ENCODE measurements at regions not wholly inside any gene's neighbourhood (a gene's known extent, or its start where the extent isn't known, plus 50 kb on each side); places are given as distances from the start of the nearest gene placed in this dataset.

GRCh38 chr12:105835580-105836241 lies 303.0 kb downstream of the NUAK1 start:
- Histone ChIP-seq H3K27ac (ENCODE audit: low read length) (no peak overlapping the region), H3K36me3 (ENCODE audit: insufficient read depth, low read depth, low read length) (no peaks in the 10 kb centered on the region)

GRCh38 chr12:105836242-105836622 lies 302.5 kb downstream of the NUAK1 start:
- H3K27ac ChIP-seq (ENCODE audit: low read length): no peak overlapping the region

More at GRCh38 chr12:105835580-105836241, 303.0 kb downstream of the NUAK1 start:
- Histone ChIP-seq H3K27me3 (ENCODE audit: insufficient read depth, low read length) (no peaks in the 10 kb centered on the region), H3K9me3 (ENCODE audit: insufficient read depth, low read depth, low read length) (no peaks in the 10 kb centered on the region), H3K9ac (ENCODE audit: low read depth, low read length) (no peak overlapping the region), H3K4me3 (ENCODE audit: low read length) (no peak overlapping the region), H3K4me1 (ENCODE audit: insufficient read depth, low read length) (no peaks in the 10 kb centered on the region)

GRCh38 chr12:105839629-105840127 lies 299.1 kb downstream of the NUAK1 start:
- H3K4me3 ChIP-seq (ENCODE audit: low read length): no peak overlapping the region
- H3K36me3 ChIP-seq (ENCODE audit: insufficient read depth, low read depth, low read length): no peaks in the 10 kb centered on the region
- H3K27me3 ChIP-seq (ENCODE audit: insufficient read depth, low read length): no peaks in the 10 kb centered on the region
- H3K9me3 ChIP-seq (ENCODE audit: insufficient read depth, low read depth, low read length): no peaks in the 10 kb centered on the region
- H3K9ac ChIP-seq (ENCODE audit: low read depth, low read length): no peak overlapping the region
- no peak overlapping the region for H3K27ac ChIP-seq (ENCODE audit: low read length)
- H3K4me1 ChIP-seq (ENCODE audit: insufficient read depth, low read length): no peaks in the 10 kb centered on the region

More at GRCh38 chr12:105836242-105836622, 302.5 kb downstream of the NUAK1 start:
- H3K36me3 ChIP-seq (ENCODE audit: insufficient read depth, low read depth, low read length): no peaks in the 10 kb centered on the region
- no peaks in the 10 kb centered on the region for H3K9me3 ChIP-seq (ENCODE audit: insufficient read depth, low read depth, low read length)
- no peak overlapping the region for H3K9ac ChIP-seq (ENCODE audit: low read depth, low read length)
- no peaks in the 10 kb centered on the region for H3K4me1 ChIP-seq (ENCODE audit: insufficient read depth, low read length)
- no peak overlapping the region for H3K4me3 ChIP-seq (ENCODE audit: low read length)
- no peaks in the 10 kb centered on the region for H3K27me3 ChIP-seq (ENCODE audit: insufficient read depth, low read length)

GRCh38 chr12:105840384-105840783 lies 298.4 kb downstream of the NUAK1 start:
- no peaks in the 10 kb centered on the region for H3K9me3 ChIP-seq (ENCODE audit: insufficient read depth, low read depth, low read length)
- no peaks in the 10 kb centered on the region for H3K27me3 ChIP-seq (ENCODE audit: insufficient read depth, low read length)
- H3K36me3 ChIP-seq (ENCODE audit: insufficient read depth, low read depth, low read length): no peaks in the 10 kb centered on the region
- no peaks in the 10 kb centered on the region for H3K4me1 ChIP-seq (ENCODE audit: insufficient read depth, low read length)
- no peak overlapping the region for H3K27ac ChIP-seq (ENCODE audit: low read length)
- no peak overlapping the region for H3K4me3 ChIP-seq (ENCODE audit: low read length)
- no peak overlapping the region for H3K9ac ChIP-seq (ENCODE audit: low read depth, low read length)

- Histone ChIP-seq H3K4me3 (ENCODE audit: low read length) (no peak overlapping the region), H3K27me3 (ENCODE audit: insufficient read depth, low read length) (no peaks in the 10 kb centered on the region), H3K9me3 (ENCODE audit: insufficient read depth, low read depth, low read length) (peaks cover 9% of the 10 kb centered on the region; the same call in 1 of the 2 replicates), H3K36me3 (ENCODE audit: insufficient read depth, low read depth, low read length) (no peaks in the 10 kb centered on the region), H3K4me1 (ENCODE audit: insufficient read depth, low read length) (no peaks in the 10 kb centered on the region), H3K9ac (ENCODE audit: low read depth, low read length) (no peak overlapping the region), H3K27ac (ENCODE audit: low read length) (no peak overlapping the region)
These were observed 296.9 kb downstream of the NUAK1 start for GRCh38 chr12:105841840-105842239.

- Histone ChIP-seq H3K9me3 (ENCODE audit: insufficient read depth, low read depth, low read length) (peaks cover 9% of the 10 kb centered on the region; the same call in 1 of the 2 replicates), H3K4me1 (ENCODE audit: insufficient read depth, low read length) (no peaks in the 10 kb centered on the region), H3K9ac (ENCODE audit: low read depth, low read length) (no peak overlapping the region), H3K36me3 (ENCODE audit: insufficient read depth, low read depth, low read length) (no peaks in the 10 kb centered on the region), H3K27me3 (ENCODE audit: insufficient read depth, low read length) (no peaks in the 10 kb centered on the region), H3K27ac (ENCODE audit: low read length) (no peak overlapping the region), H3K4me3 (ENCODE audit: low read length) (no peak overlapping the region)
These were observed 295.2 kb downstream of the NUAK1 start for GRCh38 chr12:105843561-105843960.

GRCh38 chr12:105843986-105844760 lies 294.6 kb downstream of the NUAK1 start:
- Histone ChIP-seq H3K27ac (ENCODE audit: low read length) (no peak overlapping the region), H3K4me3 (ENCODE audit: low read length) (no peak overlapping the region), H3K9me3 (ENCODE audit: insufficient read depth, low read depth, low read length) (peaks cover 9% of the 10 kb centered on the region; the same call in 1 of the 2 replicates), H3K36me3 (ENCODE audit: insufficient read depth, low read depth, low read length) (no peaks in the 10 kb centered on the region), H3K27me3 (ENCODE audit: insufficient read depth, low read length) (no peaks in the 10 kb centered on the region), H3K4me1 (ENCODE audit: insufficient read depth, low read length) (no peaks in the 10 kb centered on the region), H3K9ac (ENCODE audit: low read depth, low read length) (no peak overlapping the region)

GRCh38 chr12:105846331-105846730 lies 292.4 kb downstream of the NUAK1 start:
- Histone ChIP-seq H3K36me3 (ENCODE audit: insufficient read depth, low read depth, low read length) (no peaks in the 10 kb centered on the region), H3K27me3 (ENCODE audit: insufficient read depth, low read length) (no peaks in the 10 kb centered on the region), H3K4me1 (ENCODE audit: insufficient read depth, low read length) (no peaks in the 10 kb centered on the region), H3K9me3 (ENCODE audit: insufficient read depth, low read depth, low read length) (peaks cover 9% of the 10 kb centered on the region; the same call in 1 of the 2 replicates), H3K27ac (ENCODE audit: low read length) (no peak overlapping the region), H3K9ac (ENCODE audit: low read depth, low read length) (no peak overlapping the region), H3K4me3 (ENCODE audit: low read length) (no peak overlapping the region)

GRCh38 chr12:105847068-105847467 lies 291.7 kb downstream of the NUAK1 start:
- Histone ChIP-seq H3K27ac (ENCODE audit: low read length) (no peak overlapping the region), H3K9ac (ENCODE audit: low read depth, low read length) (no peak overlapping the region), H3K27me3 (ENCODE audit: insufficient read depth, low read length) (no peaks in the 10 kb centered on the region), H3K4me1 (ENCODE audit: insufficient read depth, low read length) (no peaks in the 10 kb centered on the region), H3K4me3 (ENCODE audit: low read length) (no peak overlapping the region), H3K9me3 (ENCODE audit: insufficient read depth, low read depth, low read length) (peaks cover 9% of the 10 kb centered on the region; the same call in 1 of the 2 replicates), H3K36me3 (ENCODE audit: insufficient read depth, low read depth, low read length) (no peaks in the 10 kb centered on the region)

- peaks cover 9% of the 10 kb centered on the region; the same call in 1 of the 2 replicates for H3K9me3 ChIP-seq (ENCODE audit: insufficient read depth, low read depth, low read length)
- no peaks in the 10 kb centered on the region for H3K36me3 ChIP-seq (ENCODE audit: insufficient read depth, low read depth, low read length)
- H3K27me3 ChIP-seq (ENCODE audit: insufficient read depth, low read length): no peaks in the 10 kb centered on the region
- no peak overlapping the region for H3K27ac ChIP-seq (ENCODE audit: low read length)
- no peak overlapping the region for H3K9ac ChIP-seq (ENCODE audit: low read depth, low read length)
- H3K4me3 ChIP-seq (ENCODE audit: low read length): no peak overlapping the region
- no peaks in the 10 kb centered on the region for H3K4me1 ChIP-seq (ENCODE audit: insufficient read depth, low read length)
These were observed 290.5 kb downstream of the NUAK1 start for GRCh38 chr12:105848286-105848685.

- H3K9me3 ChIP-seq (ENCODE audit: insufficient read depth, low read depth, low read length): peaks cover 9% of the 10 kb centered on the region; the same call in 1 of the 2 replicates
- H3K4me3 ChIP-seq (ENCODE audit: low read length): no peak overlapping the region
- H3K36me3 ChIP-seq (ENCODE audit: insufficient read depth, low read depth, low read length): no peaks in the 10 kb centered on the region
- H3K9ac ChIP-seq (ENCODE audit: low read depth, low read length): no peak overlapping the region
- no peaks in the 10 kb centered on the region for H3K27me3 ChIP-seq (ENCODE audit: insufficient read depth, low read length)
- no peaks in the 10 kb centered on the region for H3K4me1 ChIP-seq (ENCODE audit: insufficient read depth, low read length)
- H3K27ac ChIP-seq (ENCODE audit: low read length): no peak overlapping the region
These were observed 288.4 kb downstream of the NUAK1 start for GRCh38 chr12:105850103-105850968.
